ENCODE measurements at regions not wholly inside any gene's neighbourhood (a gene's known extent, or its start where the extent isn't known, plus 50 kb on each side); places are given as distances from the start of the nearest gene placed in this dataset.

DNA sequence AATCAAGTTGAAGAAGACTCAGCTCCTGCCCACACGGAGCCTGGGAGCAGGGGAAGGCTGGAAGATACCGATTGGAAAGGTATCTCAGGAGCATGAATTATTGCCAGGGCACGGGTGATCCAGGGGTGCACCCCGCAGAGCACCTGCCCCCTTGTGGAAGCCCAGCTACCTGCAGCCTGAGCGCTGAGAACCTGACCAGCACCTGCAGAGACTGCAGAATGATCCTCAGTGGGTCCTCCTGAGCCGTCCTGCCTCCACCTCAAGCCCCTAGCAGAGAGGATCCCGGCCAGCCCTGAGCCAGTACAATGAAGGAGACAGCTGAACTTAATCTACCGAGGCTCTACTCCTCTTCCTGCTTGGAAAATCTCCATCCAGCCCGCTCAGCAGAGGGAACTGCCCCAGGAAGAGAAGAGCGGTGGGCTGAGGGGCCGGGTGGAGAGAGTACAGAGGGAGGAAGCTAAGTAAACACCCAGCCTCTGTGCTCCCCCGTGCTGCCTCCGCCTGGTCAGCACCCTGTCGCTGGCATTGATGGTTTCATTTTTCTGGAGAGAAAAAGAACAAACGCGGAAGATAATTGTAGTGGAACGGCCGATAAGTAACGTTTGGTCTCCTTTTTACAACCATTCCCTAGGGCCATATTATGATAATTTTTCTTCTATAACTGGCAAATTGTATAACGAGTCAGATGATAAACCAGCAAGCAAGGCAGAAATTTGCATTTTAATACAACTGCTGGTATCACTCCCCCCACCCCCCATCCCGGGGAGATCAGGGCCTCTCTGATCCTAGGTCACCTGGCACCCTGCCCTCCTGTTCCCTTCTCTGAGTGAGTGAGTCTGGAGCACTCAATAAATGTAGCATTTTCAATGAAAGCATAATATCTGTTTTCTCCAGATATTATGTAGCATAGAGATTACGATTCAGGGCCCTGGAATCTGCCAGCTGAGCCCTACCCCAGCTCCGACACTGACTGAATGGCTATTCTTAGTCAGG lies 204.5 kb upstream of the RPL38 start:
- in situ Hi-C loops (cut with HindIII; ENCODE audit: low pct_unique_long_range_greater_than_20kb, low sequenced_read_pairs), result no loop called here
- DNase-seq (ENCODE audit: low read depth), result no peak

DNA sequence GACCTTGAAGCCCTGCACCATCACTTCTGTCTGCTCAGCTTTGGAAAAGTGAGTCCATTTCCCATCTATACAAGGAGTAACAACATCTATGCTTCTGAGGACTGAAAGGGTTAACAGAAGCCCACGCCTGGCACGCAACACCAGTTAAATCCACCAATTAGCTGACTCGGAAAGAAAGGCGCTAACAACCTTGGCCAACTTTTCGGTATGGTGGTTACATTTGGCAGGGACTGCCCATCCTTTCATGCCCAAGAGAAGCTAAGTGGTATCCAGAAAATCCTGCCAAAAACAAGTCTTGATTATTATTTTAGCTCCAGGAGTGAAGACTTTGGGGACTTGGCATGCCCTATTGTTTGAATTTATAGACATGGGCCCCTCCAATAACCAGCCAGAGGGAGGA lies 202.3 kb upstream of the RPL38 start:
- in situ Hi-C loops (cut with HindIII; ENCODE audit: low pct_unique_long_range_greater_than_20kb, low sequenced_read_pairs), result no loop called here
- DNase-seq (ENCODE audit: low read depth), result no peak

DNA sequence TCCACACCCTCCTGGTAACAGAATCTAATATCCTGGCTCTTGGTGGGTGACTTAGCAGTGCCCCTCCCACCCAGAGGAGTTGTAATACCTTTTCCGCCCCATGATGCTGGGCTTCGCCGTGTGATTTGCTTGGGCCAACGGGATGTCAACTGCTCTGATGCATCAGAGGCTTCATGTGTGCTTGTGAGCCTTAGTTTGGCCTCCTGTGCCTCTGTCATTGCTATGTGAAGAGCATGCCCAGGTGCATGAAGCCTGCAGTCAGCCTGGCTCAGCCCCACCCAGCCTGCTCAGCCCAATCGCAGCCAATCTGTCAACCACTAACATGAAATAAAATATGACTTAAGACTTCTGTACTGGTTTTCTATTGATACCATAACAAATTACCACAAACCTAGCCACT lies 201.2 kb upstream of the RPL38 start:
- in situ Hi-C loops (cut with HindIII; ENCODE audit: low pct_unique_long_range_greater_than_20kb, low sequenced_read_pairs), result no loop called here
- no peak for DNase-seq (ENCODE audit: low read depth)

DNA sequence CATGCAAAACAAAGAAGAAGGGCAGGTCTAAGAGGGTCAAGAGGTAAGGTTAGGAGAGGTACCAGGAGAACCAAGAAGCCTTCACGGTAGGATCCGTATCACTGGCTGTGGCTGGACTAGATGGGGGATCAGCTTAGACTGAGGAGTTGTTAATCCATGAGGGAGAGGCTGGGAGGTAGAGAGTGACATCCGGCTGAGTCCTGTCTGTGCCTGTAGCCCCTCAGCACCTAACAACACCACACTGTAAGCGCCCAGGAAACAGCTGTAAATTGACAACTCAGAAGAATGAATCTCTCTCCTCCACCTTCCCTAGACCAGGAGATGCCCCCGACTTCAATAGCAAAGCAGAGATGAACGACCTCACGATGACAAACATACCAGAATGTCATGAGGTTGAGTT lies 199.4 kb upstream of the RPL38 start:
- DNase-seq (ENCODE audit: low read depth), result no peak
- in situ Hi-C loops (cut with HindIII; ENCODE audit: low pct_unique_long_range_greater_than_20kb, low sequenced_read_pairs), result no loop called here

DNA sequence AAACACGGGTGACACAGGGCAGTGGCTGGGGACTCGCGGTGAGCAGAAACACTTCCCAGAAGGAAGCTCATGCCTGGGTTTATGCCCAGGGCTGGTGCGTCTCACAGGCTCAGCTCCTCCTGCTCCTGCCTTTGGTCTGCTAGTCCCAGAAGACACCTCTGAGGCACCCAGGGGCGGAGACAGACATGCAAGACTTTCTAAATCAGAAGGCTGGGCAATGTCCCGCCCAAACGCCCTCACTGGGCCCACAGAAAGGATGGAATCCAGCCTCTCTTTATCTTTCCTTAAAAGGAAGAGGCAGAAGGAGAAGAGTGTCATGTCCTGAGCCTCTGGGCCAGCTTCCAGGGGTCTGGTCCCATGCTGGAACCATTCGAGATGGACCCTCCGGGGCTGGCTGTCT lies 197.7 kb upstream of the RPL38 start:
- in situ Hi-C loops (cut with HindIII; ENCODE audit: low pct_unique_long_range_greater_than_20kb, low sequenced_read_pairs), result no loop called here
- DNase-seq (ENCODE audit: low read depth), result no peak

DNA sequence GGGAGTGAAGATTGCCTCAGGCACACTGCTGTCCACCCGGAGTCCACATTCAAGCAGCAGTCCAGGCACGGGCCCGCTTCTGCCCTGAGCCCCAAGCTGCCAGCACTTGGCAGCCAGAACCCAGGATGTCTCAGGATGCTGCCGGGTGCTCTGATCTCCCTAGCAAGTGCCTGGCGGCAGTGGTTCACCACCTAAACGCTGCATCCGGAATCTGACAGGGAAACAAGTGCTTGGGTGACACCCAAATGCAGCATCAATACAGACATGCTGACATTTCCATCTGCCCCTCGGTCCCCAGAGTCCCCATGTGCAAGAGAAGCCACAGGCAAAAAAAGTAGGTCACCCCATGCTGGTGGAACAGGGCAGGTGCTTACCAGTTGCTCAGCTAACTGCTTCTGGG lies 197.1 kb upstream of the RPL38 start:
- no peak for DNase-seq (ENCODE audit: low read depth)
- in situ Hi-C loops (cut with HindIII; ENCODE audit: low pct_unique_long_range_greater_than_20kb, low sequenced_read_pairs), result no loop called here

DNA sequence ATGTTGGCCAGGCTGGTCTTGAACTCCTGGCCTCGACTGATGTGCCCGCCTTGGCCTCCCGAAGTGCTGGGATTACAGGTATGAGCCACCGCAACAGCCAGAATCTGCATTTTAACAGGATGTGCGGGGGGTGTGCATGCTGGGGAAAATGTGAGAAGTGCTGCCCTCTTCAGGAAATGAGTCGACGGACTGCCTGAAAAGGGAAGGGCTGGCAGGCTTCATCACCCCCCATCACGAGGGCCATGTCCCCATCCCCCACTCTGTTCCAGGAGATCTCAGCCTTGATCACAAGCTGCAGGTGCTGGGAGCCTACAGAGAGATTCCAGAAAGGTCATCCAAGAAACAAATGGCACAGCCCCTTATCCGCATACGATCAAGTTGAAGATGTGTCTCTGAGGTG lies 195.3 kb upstream of the RPL38 start:
- peak; percentile 3 for DNase-seq (ENCODE audit: low read depth)
- in situ Hi-C loops (cut with HindIII; ENCODE audit: low pct_unique_long_range_greater_than_20kb, low sequenced_read_pairs), result no loop called here

DNA sequence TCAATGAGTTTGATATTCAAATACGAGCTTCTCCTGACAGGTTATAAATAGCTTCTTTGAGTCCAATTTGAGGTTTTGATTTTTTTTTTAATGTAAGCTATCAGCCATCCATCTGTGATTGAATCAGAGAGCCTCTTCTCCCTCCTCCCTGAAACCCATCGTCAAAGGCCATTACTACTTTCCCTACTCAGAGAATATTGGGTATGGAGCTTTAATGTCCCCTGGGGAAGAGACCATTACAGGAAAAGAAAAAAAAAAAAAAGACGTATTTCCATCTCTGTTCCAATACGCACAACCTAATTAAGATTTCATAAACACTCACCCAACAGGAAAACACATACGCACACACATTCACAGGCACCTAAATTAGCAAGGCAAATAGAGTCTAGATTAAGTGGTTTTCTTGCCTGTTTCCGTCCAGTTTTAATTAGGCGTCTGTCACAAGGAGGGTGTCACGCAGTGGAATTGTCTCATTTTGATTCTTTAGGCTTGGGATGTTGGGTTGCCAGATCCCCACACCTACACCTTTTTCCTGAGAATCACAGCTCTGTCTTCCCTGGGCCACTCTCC lies 194.3 kb upstream of the RPL38 start:
- DNase-seq (ENCODE audit: low read depth), result no peak
- in situ Hi-C loops (cut with HindIII; ENCODE audit: low pct_unique_long_range_greater_than_20kb, low sequenced_read_pairs), result no loop called here

DNA sequence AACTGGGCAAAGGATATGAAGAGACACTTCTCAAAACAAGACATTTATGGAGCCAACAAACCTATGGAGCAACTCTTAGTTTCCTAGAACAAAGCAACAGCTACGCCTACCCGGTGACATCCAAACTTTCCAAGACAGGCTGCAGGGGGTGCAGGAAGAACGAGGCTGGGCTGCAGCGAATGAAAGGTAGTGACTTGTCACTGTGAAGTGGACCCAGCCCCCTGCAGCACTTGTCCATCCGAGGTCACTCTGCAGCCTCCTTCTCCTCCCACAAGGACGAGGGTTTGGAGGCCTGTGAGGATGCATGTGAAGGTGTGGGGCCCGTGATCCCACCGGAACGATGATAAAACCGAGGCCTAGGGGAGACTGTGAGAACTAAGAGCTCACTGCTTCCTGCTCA lies 192.6 kb upstream of the RPL38 start:
- no peak for DNase-seq (ENCODE audit: low read depth)
- in situ Hi-C loops (cut with HindIII; ENCODE audit: low pct_unique_long_range_greater_than_20kb, low sequenced_read_pairs), result no loop called here

DNA sequence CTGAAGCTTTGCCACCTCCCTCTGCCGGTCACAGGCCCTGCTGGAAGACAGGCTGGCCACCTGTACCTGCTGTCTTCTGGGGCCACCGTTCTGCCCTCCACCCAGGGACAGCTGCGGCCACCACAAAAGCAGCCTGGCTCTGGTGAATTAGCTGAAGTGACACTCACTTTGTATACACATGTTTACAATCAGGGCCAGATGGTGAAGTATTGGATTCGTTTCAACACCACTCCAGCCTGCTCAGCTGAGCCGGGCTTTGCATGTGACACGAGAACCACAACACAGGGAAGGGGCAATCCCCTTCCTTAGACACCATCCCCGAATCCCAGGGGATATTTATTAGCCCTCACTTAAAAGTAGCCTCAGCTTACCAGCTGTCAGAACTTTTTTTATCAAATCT lies 191.5 kb upstream of the RPL38 start:
- DNase-seq (ENCODE audit: low read depth), result no peak
- in situ Hi-C loops (cut with HindIII; ENCODE audit: low pct_unique_long_range_greater_than_20kb, low sequenced_read_pairs), result no loop called here

DNA sequence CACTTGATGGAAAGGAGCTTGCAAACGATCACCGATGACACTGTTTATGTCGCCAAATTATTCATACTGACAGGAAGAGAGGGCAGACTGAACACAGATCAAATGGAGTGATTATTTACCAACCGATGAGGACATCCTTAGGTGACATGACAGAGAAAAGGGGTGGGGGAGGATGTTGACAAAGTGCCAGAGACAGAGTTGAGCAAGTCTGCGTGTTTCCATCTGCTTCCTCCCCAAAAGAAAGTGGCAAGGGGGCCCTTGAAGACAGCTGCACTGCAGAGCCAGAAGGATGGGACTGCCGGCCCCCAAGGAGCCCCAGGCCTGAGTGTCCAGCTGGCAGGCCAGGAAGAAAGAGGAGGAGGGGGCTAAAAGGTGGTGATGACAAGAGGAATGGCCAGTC lies 191.0 kb upstream of the RPL38 start:
- in situ Hi-C loops (cut with HindIII; ENCODE audit: low pct_unique_long_range_greater_than_20kb, low sequenced_read_pairs), result no loop called here
- DNase-seq (ENCODE audit: low read depth), result no peak

DNA sequence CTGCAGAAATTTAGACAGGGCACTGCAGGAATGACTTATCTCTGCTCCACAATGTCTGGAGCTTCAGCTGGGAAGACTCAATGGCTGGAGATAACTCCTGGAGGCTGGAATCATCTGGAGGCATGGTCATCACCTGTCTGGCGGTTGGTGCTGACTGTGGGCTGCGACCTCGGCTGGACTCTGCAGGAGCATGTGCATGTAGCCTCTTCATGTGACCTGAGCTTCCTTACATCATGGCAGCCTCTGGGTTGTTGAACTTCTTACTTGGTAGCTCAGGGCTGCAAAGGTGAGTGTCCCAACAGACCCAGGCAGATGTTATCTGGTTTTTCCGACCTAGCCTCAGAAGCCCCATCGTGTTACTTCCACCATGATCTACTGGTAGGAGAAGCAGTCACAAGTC lies 188.2 kb upstream of the RPL38 start:
- no peak for DNase-seq (ENCODE audit: low read depth)
- in situ Hi-C loops (cut with HindIII; ENCODE audit: low pct_unique_long_range_greater_than_20kb, low sequenced_read_pairs), result no loop called here

DNA sequence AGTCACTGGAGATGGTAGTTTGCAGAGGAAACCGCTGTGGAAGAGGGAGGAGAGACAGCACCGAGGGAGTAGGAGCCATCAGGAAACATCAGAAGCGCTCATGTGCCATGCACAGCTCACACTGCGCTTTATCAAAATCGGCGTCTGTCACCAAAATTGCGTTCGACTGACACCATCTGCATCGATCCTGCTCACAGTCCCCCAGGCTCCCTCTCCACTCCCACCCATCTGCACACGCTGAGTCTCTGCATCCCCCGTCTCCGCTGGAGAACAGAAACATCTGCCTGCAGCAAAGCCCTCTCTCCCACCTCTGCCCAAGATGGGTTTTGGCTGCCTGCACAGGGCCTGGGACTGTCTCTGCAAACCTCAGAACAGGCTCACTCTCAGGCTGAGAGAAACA lies 187.5 kb upstream of the RPL38 start:
- in situ Hi-C loops (cut with HindIII; ENCODE audit: low pct_unique_long_range_greater_than_20kb, low sequenced_read_pairs), result no loop called here
- no peak for DNase-seq (ENCODE audit: low read depth)

DNA sequence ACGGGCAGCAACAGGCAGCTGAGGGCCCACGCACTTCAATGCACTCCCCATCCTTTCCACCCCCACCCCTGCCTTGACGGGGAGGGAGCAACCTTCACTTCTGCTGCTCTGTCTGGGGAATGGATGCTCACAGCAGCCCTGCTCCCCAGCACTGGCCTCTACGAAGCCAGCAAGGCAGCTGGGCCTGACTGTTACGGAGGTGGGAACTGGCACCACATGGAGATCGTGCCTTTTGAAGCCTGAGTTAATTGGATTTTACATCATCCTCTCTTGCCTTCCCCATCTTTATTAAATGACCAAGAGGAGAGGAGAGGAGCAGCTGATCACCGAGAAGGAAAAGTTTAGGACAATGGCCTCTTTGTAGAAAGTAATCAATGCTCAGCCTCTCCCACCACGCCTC lies 187.0 kb upstream of the RPL38 start:
- in situ Hi-C loops (cut with HindIII; ENCODE audit: low pct_unique_long_range_greater_than_20kb, low sequenced_read_pairs), result no loop called here

DNA sequence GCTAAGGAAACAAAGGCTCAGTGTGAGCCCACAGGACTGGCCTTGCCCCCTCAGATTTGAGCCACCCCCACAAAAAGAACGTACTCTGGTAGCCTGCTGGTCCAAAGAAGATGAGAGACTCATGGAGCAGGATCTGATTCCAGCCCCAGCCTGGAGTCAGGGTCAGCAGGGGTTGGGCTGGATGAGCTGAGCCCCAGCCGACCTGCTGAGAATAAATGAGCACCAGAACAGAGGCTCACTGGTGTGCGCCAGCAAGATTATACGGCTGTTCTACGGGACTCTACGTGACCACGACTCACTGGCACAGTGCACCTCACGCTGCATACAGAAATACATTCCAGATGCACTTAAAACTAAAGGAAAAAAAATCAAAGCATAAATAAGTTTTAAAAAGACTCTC lies 186.0 kb upstream of the RPL38 start:
- in situ Hi-C loops (cut with HindIII; ENCODE audit: low pct_unique_long_range_greater_than_20kb, low sequenced_read_pairs), result no loop called here

More for the DNA sequence above, 187.0 kb upstream of the RPL38 start:
- DNase-seq (ENCODE audit: low read depth), result no peak

DNA sequence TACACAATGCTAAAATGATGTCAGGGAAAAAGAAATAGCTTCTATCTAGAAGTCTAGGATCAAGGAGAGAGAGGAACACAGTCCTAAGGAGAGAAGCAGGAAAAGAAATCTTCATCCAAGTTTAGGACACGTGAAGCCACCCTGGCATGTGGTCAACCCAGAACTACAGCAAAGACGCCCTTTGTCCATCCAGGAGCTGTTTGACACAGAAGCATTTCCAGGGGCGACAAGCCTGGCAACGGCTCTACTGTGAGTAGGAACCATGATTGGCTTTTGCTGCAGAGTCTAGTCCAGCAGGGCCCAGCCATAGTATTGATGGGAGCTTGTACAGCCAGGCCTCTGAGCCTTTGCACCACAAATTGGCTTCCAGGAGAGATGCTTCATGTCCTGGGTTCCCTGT lies 185.4 kb upstream of the RPL38 start:
- no peak for DNase-seq (ENCODE audit: low read depth)
- in situ Hi-C loops (cut with HindIII; ENCODE audit: low pct_unique_long_range_greater_than_20kb, low sequenced_read_pairs), result no loop called here

More for the DNA sequence above, 186.0 kb upstream of the RPL38 start:
- DNase-seq (ENCODE audit: low read depth), result no peak

DNA sequence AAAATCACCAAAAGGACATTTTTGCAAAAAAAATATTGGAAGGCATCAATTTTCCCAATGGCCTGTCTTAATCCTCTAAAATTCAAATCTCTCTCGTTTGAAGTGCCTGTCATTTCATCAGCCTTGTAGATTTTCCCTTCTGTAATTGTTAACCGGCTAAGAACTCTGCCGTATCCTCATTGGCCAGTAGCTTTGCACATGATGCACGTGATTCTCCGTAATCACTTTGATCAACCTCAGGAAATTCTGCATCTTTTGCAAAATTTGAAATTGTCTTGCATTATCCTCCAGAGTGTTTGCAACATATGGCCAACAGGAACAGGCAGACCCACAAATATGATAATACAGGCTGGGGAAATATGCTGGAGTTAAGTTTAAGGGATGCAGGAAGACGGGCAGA lies 184.2 kb upstream of the RPL38 start:
- in situ Hi-C loops (cut with HindIII; ENCODE audit: low pct_unique_long_range_greater_than_20kb, low sequenced_read_pairs), result no loop called here
- no peak for DNase-seq (ENCODE audit: low read depth)

DNA sequence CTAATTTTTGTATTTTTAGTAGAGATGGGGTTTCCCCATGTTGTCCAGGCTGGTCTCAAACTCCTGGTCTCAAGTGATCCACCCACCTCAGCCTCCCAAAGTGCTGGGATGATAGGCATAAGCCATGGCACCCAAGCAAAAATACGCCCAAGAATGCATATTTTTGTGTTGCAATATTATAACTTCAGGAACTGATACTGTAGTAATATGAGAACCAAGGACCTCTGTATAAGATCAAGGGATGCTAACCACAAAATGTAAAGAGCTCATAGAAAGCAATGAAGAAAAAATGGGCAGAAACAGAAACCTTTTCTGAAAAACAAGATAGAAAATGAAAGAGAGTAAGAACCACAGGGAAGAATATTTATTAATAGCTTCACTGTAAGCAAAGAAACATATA lies 183.6 kb upstream of the RPL38 start:
- DNase-seq (ENCODE audit: low read depth), result no peak
- in situ Hi-C loops (cut with HindIII; ENCODE audit: low pct_unique_long_range_greater_than_20kb, low sequenced_read_pairs), result no loop called here

DNA sequence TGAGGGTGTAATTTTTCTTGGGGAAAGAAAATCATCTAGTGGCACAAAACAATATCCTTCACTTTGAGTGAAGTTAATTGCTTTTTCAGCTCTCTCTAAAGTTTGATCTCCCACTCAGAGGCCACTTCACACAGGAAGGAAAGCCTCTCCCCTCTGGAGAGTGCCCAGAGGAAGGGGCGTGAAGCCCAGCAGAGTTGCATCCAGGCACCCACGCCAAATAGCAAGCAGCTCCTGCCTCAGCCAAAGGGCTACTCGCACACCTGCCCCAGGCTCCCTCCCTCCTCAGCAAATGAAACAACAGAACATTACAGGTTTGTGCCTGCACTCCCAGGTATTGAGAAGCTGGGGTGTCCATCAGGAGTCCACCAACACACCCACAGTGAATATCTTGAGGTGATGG lies 183.0 kb upstream of the RPL38 start:
- in situ Hi-C loops (cut with HindIII; ENCODE audit: low pct_unique_long_range_greater_than_20kb, low sequenced_read_pairs), result no loop called here
- DNase-seq (ENCODE audit: low read depth), result no peak

Data from Caki2 (cell line).